ENCODE measurements at regions not wholly inside any gene's neighbourhood (a gene's known extent, or its start where the extent isn't known, plus 50 kb on each side); places are given as distances from the start of the nearest gene placed in this dataset.

DNA sequence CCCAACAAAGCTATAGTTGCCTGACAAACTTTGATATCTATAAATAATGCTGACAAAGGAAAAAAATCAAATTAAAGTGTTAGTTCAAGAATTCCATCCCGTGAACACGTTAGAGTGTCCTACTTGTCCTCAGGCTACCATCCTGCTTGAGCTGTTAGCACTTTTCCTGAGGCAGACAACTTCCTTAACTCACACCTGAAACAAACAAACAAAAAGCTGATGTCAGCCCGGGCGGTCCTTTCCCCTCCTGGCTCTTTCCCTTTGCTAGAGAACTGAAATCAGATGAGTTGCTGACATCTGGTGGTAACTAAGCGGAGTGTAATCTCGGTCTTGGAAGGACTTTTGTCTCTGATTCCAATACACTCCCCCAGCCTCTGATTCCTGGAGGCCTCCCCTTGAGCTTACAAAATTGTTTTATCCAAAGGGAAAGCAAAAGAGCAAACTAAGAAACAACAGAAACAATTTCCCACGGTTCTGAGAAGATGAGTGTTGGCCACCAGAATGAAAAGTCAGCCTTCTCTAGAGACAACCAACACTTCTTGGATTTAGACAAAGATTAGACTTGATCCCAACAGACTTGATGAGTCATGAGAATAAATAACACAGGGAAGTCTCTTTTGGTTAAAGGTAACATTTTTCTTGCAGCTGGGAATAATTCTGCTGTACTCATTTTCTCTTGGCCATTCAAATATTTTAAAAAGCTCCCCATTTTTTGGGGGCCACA, 135.4 kb downstream of the PROX1 start:
- peak; percentile 78 for DNase-seq (ENCODE audit: low read depth)
- no peak overlapping the region for H3K4me3 ChIP-seq (replicated peaks; ENCODE audit: low read depth, low read length)
- TF ChIP-seq, protein P1, sequence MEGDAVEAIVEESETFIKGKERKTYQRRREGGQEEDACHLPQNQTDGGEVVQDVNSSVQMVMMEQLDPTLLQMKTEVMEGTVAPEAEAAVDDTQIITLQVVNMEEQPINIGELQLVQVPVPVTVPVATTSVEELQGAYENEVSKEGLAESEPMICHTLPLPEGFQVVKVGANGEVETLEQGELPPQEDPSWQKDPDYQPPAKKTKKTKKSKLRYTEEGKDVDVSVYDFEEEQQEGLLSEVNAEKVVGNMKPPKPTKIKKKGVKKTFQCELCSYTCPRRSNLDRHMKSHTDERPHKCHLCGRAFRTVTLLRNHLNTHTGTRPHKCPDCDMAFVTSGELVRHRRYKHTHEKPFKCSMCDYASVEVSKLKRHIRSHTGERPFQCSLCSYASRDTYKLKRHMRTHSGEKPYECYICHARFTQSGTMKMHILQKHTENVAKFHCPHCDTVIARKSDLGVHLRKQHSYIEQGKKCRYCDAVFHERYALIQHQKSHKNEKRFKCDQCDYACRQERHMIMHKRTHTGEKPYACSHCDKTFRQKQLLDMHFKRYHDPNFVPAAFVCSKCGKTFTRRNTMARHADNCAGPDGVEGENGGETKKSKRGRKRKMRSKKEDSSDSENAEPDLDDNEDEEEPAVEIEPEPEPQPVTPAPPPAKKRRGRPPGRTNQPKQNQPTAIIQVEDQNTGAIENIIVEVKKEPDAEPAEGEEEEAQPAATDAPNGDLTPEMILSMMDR (IDR thresholded peaks at IDR 0.05; ENCODE audit: low read length, missing control alignments), result peak; percentile 74

DNA sequence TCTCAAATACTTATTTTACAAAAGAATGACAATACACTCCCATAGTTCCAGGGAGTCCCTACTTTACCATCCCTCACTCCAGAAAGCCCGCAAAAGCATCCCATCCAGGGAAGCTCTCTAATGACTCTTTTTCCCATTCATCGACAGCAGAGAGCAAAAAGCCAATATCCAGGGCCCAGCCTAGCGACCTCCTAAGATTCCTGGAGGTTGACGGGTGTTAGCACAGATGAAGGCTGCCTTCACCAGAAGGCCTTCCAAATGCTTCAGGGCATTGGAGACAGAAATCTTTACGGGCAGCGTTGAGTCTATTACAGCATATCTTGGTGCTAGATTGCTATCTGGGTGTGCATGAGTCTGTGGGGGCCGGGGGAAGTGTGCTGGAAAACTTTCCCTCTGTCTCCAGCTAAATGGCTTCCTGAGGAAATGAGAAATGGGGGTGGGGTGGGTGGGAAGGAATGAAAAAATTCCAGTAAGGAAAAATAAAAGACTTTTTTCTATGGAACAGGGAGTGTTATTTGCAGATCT, 136.6 kb downstream of the PROX1 start:
- H3K4me3 ChIP-seq (replicated peaks; ENCODE audit: low read depth, low read length), result no peak overlapping the region
- TF ChIP-seq, protein P1 (IDR thresholded peaks at IDR 0.05; ENCODE audit: low read length, missing control alignments), result no peak
- no peak for DNase-seq (ENCODE audit: low read depth)

GRCh38 chr1:214124915-214125314, 137.1 kb downstream of the PROX1 start:
- DNase-seq (ENCODE audit: low read depth), result no peak
- TF ChIP-seq, protein P1 (IDR thresholded peaks at IDR 0.05; ENCODE audit: low read length, missing control alignments), result no peak
- no peak overlapping the region for H3K4me3 ChIP-seq (replicated peaks; ENCODE audit: low read depth, low read length)

DNA sequence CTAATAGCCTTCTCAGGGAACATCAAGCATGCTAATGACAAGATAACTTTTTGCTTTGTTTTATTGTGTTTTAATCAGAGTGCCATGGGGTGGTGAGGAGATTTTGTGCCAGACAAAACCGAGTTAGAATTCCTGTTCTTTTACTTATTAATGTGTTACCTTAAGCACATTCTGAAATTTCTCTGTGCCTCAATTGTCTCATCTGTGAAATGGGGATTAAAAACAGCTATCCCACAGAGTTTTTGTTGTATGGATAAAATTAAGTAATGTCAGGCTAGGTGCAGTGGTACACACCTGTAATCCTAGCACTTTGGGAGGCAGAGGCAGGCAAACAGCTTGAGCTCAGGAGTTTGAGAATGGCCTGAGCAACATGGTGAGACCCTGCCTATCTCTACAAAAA, 138.0 kb downstream of the PROX1 start:
- H3K4me3 ChIP-seq (replicated peaks; ENCODE audit: low read depth, low read length), result no peak overlapping the region
- DNase-seq (ENCODE audit: low read depth), result no peak
- TF ChIP-seq, protein P1 (IDR thresholded peaks at IDR 0.05; ENCODE audit: low read length, missing control alignments), result no peak

DNA sequence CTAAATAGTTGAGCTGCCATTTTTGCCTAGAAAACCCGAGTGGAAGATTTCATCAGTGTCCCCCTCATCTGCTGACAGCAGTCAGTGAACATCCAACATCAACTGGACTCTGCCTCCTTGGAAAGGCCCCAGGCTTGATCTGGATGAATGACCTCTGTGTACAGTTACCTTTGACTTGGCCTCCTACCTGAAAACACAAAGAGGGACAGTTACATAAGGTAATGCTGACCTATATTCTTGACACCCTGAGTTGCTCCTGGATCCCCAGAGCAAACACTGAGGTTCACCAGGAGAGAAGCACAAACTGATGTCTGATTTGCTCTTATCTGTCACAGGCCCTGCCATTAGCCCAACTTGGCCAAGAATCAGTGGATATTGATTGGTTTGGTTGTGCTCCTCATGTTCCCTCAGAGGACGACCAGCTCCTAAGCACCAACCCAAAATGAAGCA, 138.9 kb downstream of the PROX1 start:
- TF ChIP-seq, protein P1 (IDR thresholded peaks at IDR 0.05; ENCODE audit: low read length, missing control alignments), result no peak
- DNase-seq (ENCODE audit: low read depth), result no peak

GRCh38 chr1:214127705-214128104, 139.9 kb downstream of the PROX1 start:
- TF ChIP-seq, protein P1 (IDR thresholded peaks at IDR 0.05; ENCODE audit: low read length, missing control alignments), result no peak
- H3K4me3 ChIP-seq (replicated peaks; ENCODE audit: low read depth, low read length), result no peak overlapping the region
- no peak for DNase-seq (ENCODE audit: low read depth)

More for the DNA sequence above, 138.9 kb downstream of the PROX1 start:
- no peak overlapping the region for H3K4me3 ChIP-seq (replicated peaks; ENCODE audit: low read depth, low read length)

DNA sequence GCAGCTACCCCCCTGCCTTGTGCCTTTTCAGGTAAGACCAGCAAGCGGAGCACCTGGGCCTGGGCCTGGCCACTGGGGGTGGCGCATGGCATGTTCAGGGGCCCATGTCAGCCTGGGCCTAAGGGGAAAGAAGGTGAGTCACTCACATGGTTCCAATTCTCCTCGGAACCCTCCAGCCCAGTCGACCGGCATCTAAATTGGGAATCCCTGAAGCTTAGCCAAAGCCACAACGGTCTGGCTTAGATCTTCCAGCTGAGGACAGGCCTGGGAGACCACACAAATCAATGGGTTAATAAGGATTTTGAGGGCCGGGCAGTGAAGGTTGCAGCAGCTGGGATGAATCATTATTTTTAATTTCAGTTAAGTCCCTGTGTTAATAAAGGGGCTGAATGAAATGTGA, 145.1 kb upstream of the SMYD2 start:
- DNase-seq (ENCODE audit: low read depth), result no peak
- TF ChIP-seq, protein P1 (IDR thresholded peaks at IDR 0.05; ENCODE audit: low read length, missing control alignments), result no peak
- H3K4me3 ChIP-seq (replicated peaks; ENCODE audit: low read depth, low read length), result no peak overlapping the region
